Mesodermal cell (in vitro differentiated cells): ENCODE measurements at regions not wholly inside any gene's neighbourhood (a gene's known extent, or its start where the extent isn't known, plus 50 kb on each side); places are given as distances from the start of the nearest gene placed in this dataset.

Experiments used
- H3K27ac ChIP-seq: 2 replicates; pipeline ENCODE4 v1.7.0; 2013; ENCODE audit warnings: mild to moderate bottlenecking, low read depth, low read length, moderate library complexity; ENCODE audit not compliant: severe bottlenecking
- H3K36me3 ChIP-seq: 2 replicates; pipeline ENCODE4 v1.7.1; 2013; ENCODE audit warnings: mild to moderate bottlenecking, low read length, moderate library complexity; ENCODE audit not compliant: control insufficient read depth, insufficient read depth
- H3K4me1 ChIP-seq: one replicate; pipeline ENCODE4 v1.7.1; 2013; ENCODE audit warnings: mild to moderate bottlenecking, low read length; ENCODE audit not compliant: insufficient read depth, control insufficient read depth, poor library complexity, severe bottlenecking
- H3K4me3 ChIP-seq: 2 replicates; pipeline ENCODE4 v1.7.0; 2013; ENCODE audit warnings: low read length, control low read depth, mild to moderate bottlenecking; ENCODE audit not compliant: insufficient read depth, poor library complexity, severe bottlenecking; ENCODE audit errors: extremely low read depth
- H3K9me3 ChIP-seq: 2 replicates; pipeline ENCODE4 v1.7.1; 2013; ENCODE audit warnings: mild to moderate bottlenecking, low read length, moderate library complexity; ENCODE audit not compliant: control insufficient read depth
- WGBS, 2 experiments: methylation state at CpG; one replicate each; pipeline ENCODE4 v1.1.5; 2013; ENCODE audit warnings: missing lambda C conversion rate in 2 of 2; ENCODE audit not compliant: insufficient coverage in 2 of 2; 5-methylcytosine and 5-hydroxymethylcytosine counted together

DNA sequence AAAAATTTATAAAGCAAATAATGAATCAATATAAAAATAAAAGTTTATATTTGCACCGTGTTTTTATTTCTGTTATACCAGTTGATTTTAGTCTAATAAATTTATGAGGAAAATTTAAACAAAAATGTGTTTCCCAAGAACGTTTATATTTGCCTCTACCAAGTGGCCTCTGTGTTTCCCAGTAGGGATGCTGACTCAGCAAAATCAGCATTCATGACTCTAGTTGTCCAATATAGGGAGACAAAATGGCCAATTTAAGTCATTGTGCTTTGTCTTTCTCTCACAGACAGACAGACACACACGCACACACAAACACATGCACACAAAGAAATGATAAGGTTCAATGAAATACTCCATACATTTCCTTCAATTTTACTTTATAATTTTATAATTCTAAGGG, 942.5 kb upstream of the ZWINT start:
- H3K4me1 ChIP-seq, result no peaks in the 10 kb centered on the region
- H3K36me3 ChIP-seq, result no peaks in the 10 kb centered on the region
- no peak overlapping the region for H3K4me3 ChIP-seq
- no CpG with 5 or more reads among the region's 3 CpGs for WGBS, 2 experiments
- H3K27ac ChIP-seq, result no peak overlapping the region
- no peaks in the 10 kb centered on the region for H3K9me3 ChIP-seq

DNA sequence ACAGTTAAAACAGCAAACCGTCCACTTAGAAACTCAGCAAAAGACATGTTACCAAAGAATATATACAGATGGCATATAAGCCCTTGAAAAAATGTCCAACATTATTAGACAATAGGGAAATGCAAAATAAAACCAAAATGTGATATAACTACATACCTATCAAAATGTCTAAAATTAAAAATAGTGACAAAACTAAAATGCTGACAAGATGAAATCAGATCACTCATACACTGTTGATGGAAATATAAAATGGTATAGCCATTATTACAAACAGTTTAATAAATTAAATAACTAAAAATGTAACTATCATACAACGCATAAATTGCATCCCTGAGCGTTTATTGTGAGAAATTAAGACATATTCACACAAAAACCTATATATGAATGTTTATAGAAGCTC, 939.7 kb upstream of the ZWINT start:
- H3K4me1 ChIP-seq, result no peaks in the 10 kb centered on the region
- no peak overlapping the region for H3K27ac ChIP-seq
- WGBS, 2 experiments, result 67% methylated on average over 1 of the region's 3 CpGs; no CpG with 5 or more reads in 1 of the 2 experiments
- no peaks in the 10 kb centered on the region for H3K36me3 ChIP-seq
- H3K9me3 ChIP-seq, result no peaks in the 10 kb centered on the region
- H3K4me3 ChIP-seq, result no peak overlapping the region

DNA sequence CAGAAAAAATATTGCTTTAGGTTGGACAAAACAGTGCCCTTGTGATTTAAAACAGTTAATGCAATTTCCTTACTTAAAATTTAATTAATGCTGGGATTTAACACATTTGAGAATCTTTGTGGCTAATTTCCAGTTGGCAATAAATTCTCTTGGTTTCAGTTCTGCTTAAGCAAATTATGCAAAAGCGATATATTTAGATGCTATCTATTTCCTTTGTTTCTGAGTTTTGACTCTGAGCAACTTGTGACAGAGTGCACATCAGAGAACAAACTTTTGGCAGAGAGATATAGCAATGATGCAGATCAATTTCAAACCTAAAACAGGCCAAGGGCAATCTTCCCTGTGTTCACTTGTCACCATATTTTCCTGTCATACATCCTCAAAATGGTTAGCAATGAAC, 933.6 kb upstream of the ZWINT start:
- H3K36me3 ChIP-seq, result no peaks in the 10 kb centered on the region
- no peaks in the 10 kb centered on the region for H3K9me3 ChIP-seq
- no peaks in the 10 kb centered on the region for H3K4me1 ChIP-seq
- 100% methylated on average over 1 of the region's 1 CpG; no CpG with 5 or more reads in 1 of the 2 experiments for WGBS, 2 experiments
- no peak overlapping the region for H3K27ac ChIP-seq
- no peak overlapping the region for H3K4me3 ChIP-seq

DNA sequence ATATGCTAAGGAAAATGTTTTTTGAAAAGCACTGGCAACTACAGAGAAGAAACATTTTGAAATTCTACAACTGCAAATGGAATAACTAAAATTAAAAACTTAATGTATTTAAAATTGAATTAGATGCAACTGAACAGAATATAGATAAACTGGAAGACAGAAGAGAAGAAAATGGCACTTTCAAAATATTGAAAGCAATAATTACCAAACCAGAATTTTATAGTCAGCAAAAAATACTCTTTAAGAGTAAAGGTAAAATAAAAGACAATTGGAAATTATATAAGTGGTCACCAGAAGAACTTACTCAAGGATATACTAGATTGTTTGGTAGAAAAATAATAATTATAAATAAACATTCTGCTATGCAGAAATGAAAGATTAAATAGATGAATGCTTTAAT, 927.7 kb upstream of the ZWINT start:
- Histone ChIP-seq H3K27ac (no peak overlapping the region), H3K9me3 (no peaks in the 10 kb centered on the region), H3K36me3 (no peaks in the 10 kb centered on the region), H3K4me3 (no peak overlapping the region), H3K4me1 (no peaks in the 10 kb centered on the region)

GRCh38 chr10:57262892-57263291, 901.8 kb upstream of the ZWINT start:
- H3K27ac ChIP-seq, result no peak overlapping the region
- WGBS, 2 experiments, result 100% methylated on average over 2 of the region's 3 CpGs; no CpG with 5 or more reads in 1 of the 2 experiments

GRCh38 chr10:57260175-57260574, 899.1 kb upstream of the ZWINT start:
- Histone ChIP-seq H3K27ac (no peak overlapping the region), H3K4me1 (no peaks in the 10 kb centered on the region), H3K4me3 (no peak overlapping the region), H3K36me3 (no peaks in the 10 kb centered on the region), H3K9me3 (no peaks in the 10 kb centered on the region)
- no CpG with 5 or more reads among the region's 2 CpGs for whole genome bisulfite sequencing, 2 experiments

More at GRCh38 chr10:57262892-57263291, 901.8 kb upstream of the ZWINT start:
- no peaks in the 10 kb centered on the region for H3K36me3 ChIP-seq
- no peak overlapping the region for H3K4me3 ChIP-seq
- no peaks in the 10 kb centered on the region for H3K4me1 ChIP-seq
- H3K9me3 ChIP-seq, result no peaks in the 10 kb centered on the region

- Histone ChIP-seq H3K27ac (no peak overlapping the region), H3K9me3 (no peaks in the 10 kb centered on the region), H3K4me3 (no peak overlapping the region), H3K4me1 (no peaks in the 10 kb centered on the region), H3K36me3 (no peaks in the 10 kb centered on the region)
- 91 to 94% methylated on average over 25 to 26 of the region's 32 CpGs for WGBS, 2 experiments
These were observed 888.7 kb upstream of the ZWINT start for GRCh38 chr10:57249615-57250281.

DNA sequence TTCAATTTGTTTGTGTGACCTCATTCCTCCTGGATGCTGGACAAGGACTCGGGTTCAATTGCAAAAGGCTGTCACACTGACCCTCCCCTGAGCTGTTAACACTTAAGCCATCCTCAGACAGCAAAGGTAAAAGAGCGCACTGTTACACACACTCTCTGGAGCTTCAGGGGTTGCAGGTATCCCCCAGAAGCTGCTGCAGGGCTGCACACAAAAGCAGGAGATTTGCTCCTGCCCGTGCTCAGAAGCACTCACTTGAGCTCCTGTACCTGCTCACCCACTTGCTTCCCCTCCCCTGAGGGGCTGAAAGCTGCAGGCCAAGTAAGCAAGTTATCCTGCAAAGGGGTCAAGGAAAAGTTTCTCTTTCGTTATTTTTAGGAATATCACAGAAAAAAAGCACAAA, 886.2 kb upstream of the ZWINT start:
- 47 to 59% methylated on average over 2 of the region's 4 CpGs for WGBS, 2 experiments
- H3K4me1 ChIP-seq, result no peaks in the 10 kb centered on the region
- no peak overlapping the region for H3K27ac ChIP-seq
- no peaks in the 10 kb centered on the region for H3K9me3 ChIP-seq
- H3K4me3 ChIP-seq, result no peak overlapping the region
- H3K36me3 ChIP-seq, result no peaks in the 10 kb centered on the region

GRCh38 chr10:57225920-57226319, 864.9 kb upstream of the ZWINT start:
- no peaks in the 10 kb centered on the region for H3K4me1 ChIP-seq
- H3K27ac ChIP-seq, result no peak overlapping the region
- WGBS, 2 experiments, result 100% methylated on average over 2 of the region's 3 CpGs
- H3K4me3 ChIP-seq, result no peak overlapping the region
- no peaks in the 10 kb centered on the region for H3K36me3 ChIP-seq
- H3K9me3 ChIP-seq, result no peaks in the 10 kb centered on the region

- Histone ChIP-seq H3K27ac (no peak overlapping the region), H3K9me3 (no peaks in the 10 kb centered on the region), H3K36me3 (no peaks in the 10 kb centered on the region), H3K4me3 (no peak overlapping the region), H3K4me1 (no peaks in the 10 kb centered on the region)
- no CpG with 5 or more reads among the region's 2 CpGs for WGBS, 2 experiments
These were observed 863.8 kb upstream of the ZWINT start for GRCh38 chr10:57224811-57225210.

DNA sequence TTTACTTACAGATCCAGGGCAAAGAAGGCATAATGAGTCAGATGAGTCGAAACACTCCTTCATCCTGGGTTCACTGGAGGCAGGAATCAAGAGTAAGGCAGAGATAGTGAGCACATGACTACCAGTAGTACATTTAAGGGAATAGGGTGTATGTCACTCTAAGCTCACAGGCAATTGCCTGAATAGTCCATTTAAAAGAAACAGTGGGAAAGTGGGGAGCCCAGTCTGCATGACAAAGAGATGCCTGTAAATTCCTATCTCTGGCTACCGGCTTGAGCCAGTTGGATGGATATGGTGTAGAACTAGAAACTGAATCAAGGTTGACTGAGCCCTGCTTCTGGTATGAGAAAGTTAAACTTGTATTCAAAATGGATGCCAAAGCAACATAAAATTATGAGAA, 861.5 kb upstream of the ZWINT start:
- Histone ChIP-seq H3K4me1 (no peaks in the 10 kb centered on the region), H3K4me3 (no peak overlapping the region), H3K27ac (no peak overlapping the region), H3K9me3 (no peaks in the 10 kb centered on the region), H3K36me3 (no peaks in the 10 kb centered on the region)
- WGBS, 2 experiments, result 24% methylated on average over 2 of the region's 2 CpGs; no CpG with 5 or more reads in 1 of the 2 experiments
